CD4-positive, alpha-beta T cell treated with Interleukin-12 subunit alpha and Interleukin-12 subunit beta, for 1 hour (primary cell): ENCODE measurements at regions not wholly inside any gene's neighbourhood (a gene's known extent, or its start where the extent isn't known, plus 50 kb on each side); places are given as distances from the start of the nearest gene placed in this dataset.
A peak's percentile ranks its signal among the peaks of the same experiment; 100 is the strongest.
"Not testable (repeated sequence)": the region's sequence is repeated elsewhere in the genome, so short reads cannot be mapped to it uniquely, and the experiment has no call there.

Source experiments
- DNase-seq: peaks from one replicate; pipeline ENCODE4 v3.0.0-alpha.2; 2020

DNA sequence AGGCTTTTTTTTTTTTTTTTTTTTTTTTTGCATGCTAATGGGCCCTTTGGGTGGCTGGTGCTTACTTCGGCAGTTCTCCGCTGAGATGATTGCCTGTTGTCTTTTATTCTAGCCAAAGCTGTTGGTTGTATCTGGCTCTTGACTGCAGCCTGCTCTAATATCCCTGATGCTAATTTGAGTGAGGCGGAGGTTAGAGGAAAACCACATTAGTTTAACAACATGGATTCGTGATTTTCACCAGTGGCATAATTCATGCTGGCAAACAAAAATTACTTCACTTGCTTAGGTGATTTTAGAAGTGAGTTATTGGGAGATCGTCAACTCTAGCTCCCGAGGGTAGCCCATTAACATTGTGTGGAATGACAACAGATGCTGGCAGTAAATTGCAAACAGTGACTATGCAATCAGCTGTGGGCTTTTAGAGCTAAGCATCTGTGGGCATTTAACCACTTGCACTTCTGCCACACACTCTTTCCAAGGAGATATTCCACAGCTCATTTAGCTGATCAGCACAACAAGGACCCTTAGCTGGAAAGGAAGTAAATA is 97.6 kb upstream of the ZDHHC17 start:
- DNase-seq, result no peak

DNA sequence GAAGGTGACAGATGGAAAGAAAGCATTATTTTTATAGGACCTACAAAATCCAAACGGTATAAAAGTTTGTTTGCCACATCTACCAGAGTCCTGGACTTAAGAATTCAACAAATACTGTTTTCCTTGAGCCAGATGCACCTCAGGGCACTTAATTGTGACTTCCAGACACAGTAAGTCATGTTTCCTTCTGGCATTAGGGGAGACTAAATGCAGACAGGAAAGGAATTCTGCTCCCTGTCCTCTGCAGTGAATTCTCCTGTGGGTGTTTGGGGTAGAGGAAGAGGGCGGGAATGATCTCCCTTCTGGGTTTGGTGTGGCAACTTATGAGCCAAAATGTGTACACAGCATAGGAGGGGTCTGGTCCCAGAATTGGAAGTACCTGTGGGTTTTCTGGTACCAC is 93.9 kb upstream of the ZDHHC17 start:
- no peak for DNase-seq

DNA sequence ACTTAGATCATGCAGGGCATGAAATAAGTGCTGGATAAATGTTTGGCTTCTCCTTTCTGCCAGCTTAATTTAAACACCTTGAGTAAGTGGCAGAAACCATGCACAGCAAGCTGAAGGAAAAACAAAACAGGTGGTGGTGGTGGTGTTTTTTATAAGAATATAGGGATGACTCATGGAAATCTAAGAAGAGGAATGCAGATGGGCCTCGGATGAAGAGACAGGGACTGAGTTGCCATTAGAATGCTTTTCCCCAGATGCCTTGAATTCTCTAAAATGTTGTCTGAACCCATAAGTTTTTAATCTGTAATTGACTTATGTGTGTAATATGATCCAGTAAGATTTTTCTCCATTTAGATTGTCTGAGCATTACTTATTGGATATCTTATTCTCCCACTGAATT is 93.1 kb upstream of the ZDHHC17 start:
- DNase-seq, result no peak

DNA sequence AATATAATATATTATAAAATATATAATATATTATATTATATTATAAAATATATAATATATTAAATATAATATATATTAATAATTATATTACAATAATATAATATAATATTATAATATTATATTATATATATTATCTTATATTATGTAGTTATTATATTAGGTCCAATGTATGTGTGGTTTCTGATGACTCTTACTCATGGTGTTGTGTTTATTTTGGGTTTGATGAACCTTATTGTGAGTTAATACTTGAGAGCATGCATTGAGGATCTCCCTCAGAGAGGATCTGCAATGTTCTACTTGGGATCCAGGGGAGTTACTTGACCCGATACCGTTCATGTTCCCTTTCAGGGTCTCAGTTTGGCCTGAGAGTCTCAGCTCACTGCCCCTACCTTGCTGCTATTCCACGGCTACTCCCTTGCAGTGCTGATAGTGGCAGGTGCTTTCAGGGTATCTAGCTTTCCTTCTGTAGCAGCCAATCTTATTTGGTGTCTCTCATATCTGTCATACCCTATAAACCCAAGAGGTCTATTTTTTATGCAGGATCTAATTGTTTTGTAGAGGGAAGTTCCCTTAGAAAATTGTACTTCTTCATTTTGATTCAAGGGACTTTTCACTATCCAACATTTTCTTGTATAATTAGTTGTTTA is 89.1 kb upstream of the ZDHHC17 start:
- DNase-seq, result no peak

DNA sequence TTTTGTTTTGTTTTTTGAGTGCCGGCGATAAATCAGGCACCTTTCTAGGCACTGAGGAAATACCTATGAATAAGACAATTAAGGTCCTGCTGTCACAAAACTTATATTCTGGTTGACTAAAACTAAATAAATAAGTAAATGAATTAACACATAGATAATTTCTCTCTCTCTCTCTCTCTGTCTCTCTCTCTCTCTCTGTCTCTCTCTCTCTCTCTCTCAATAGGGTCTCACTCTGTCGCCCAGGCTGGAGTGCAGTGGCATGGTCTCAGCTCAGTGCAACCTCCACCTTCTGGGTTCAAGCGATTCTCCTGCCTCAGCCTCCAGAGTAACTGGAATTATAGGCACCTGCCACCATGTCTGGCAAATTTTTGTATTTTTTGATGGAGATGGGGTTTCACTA is 87.7 kb upstream of the ZDHHC17 start:
- not testable (repeated sequence) for DNase-seq

DNA sequence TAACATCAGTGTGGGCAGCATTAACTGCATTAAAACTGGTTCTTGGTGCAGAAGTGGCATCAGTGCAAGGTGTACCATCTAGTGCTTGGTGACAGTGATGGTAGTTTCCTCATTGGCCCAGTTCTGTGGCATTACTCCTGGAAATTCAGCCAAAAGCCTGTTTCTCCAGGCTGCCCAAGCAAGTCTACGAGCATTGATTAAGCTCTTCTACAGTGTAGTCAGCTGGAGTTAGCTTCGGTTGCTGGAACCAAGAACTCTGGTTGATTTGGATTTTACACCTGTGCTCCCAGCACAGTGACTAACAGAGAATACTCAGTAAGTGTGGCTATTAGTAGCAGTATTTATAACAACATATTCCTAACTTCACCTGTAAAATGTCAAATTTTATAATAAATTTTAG is 84.9 kb upstream of the ZDHHC17 start:
- no peak for DNase-seq

DNA sequence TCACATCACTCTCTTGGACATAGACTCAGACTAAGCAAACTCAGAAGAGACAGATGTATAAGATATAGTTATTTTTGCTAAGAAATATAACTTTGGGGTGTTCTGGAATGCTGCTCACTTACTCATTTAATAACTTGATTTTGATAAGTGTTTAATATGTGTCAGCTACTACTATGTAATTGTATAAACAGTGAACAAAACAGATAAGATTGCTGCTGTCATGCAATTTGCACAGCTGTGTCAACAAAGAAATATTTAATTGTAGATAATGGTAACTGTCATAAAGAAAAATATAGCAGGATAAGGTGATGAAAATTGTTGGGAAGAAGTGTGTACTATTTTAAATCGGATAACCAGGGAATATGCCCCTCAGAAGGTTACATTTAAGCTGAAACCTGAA is 84.1 kb upstream of the ZDHHC17 start:
- DNase-seq, result no peak

DNA sequence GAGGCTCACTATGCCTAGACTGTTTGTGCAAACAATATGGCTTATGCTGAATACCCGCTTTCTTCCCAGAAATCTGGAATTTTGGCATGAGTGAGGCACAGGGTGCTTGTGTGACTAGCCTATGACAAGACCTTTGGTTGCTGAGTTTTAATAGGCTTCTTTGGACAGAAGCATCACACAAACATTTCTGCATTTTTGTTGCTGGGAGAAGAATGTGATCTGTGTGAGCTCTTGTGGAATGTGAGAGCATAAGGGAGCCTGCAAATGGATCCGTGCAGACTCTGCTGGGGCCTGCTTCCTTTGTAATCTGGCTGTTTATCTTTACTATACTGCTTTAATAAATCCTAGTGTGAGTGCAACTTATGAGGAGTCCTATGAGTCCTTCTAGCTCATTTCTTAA is 83.0 kb upstream of the ZDHHC17 start:
- no peak for DNase-seq

DNA sequence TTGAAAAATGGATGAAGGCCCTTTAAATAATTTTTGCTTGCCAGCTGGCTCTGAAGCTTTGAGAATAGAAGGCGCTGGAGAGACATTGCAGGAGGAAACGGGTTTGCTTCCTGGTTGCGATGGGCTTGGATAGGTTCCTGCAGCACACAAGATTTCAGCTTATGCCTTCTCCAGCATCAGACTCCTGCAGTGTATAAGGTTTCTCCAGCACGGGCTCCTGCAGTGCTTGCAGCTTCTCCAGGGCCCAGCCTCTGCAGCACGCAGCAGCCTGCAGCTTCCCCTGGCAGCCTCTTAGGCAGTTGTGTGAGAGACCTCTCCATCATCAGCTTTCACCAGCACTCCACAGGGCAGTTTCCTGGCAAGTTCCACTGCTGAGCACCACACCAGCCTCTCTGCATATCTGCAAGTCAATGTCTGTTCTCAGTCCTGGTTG is 78.7 kb upstream of the ZDHHC17 start:
- no peak for DNase-seq

DNA sequence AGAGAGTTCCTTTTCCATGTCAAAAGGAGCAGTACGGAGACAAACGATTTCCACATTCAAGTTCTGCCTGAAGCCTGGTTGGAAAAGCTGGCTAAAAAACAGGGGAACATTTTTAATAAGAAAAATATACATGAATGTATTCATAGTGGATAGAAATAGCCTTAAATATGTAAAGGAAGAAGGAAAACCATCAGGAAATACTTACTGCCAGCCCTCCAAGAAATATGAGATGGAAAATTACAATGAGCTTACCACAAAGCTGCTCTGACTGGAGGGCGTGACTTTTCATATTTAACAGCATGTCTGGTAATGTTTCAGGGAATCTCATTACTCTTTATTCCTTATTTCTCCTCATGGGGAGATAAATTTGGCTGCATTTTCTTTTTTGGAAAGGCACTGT is 75.9 kb upstream of the ZDHHC17 start:
- no peak for DNase-seq

DNA sequence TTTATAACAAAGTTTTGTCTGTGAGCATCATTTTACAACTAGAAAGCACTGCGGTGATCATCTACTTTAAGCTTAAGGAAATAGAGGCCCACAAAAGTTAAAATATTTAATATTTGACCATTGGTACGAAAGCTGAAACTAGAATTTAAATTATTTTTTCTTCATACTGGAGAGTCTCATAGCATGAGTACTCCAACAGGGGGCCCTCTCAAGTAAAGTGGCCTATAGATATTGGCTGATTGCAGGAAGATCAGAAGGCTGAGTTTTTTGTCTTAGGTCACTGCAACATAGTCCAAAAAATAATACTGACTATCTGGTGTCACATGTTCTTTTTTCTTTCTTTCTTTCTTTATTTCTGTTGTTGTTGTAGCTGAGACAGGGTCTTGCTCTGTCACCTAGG is 75.3 kb upstream of the ZDHHC17 start:
- peak; percentile 8 for DNase-seq

DNA sequence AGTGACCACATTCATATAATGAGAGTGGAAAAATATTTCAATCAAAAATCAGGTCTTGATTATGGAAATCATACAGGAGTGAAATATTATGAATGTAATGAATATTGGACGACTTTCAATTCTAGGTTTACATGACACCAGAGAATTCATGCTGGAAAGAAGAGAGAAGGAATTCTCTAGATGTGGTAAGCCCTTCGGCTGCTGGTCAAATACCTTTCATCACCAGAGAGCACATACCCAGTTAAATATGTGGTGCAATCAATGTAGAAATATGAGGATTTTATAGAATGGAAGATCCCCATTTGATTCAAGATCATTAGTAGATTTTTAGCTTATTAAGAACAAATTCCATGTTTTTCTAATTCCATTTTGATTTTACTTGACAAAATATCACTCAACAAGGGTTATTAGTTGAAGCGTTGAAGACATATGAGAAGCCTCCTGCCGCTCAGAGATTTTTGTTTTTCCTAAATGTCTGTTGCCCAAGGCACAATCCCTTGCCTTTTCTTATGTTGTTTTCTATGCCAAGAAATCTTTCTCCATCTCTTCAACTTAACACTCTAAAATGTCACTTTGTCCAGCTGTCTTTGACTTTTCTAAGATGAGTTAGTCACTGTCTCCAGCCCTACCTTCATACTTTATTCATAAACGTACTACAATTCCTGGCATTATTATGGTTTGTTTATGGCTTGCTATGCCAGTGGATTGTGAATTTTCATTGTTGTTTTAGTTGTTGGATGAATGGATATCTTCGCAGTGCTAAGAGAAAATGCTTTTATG is 72.8 kb upstream of the ZDHHC17 start:
- no peak for DNase-seq

DNA sequence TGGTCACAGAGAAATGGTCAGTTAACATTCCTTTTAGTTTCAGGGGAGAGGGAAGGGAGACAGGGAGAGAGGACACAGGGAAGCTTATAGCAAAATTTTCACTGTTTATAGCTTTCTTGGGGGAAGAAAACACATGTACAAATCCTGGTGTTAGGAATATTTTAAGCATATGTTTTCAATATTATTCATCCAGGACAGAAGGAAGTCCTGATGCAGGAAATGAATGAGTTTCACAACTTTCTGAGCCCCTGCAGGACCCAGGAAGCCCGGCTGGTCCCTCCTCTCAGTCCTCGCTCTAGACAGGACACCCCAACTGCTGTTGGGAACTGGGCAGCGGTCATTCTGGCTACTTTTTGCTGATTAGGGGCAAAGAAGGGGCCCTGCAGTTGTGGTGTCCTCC is 71.1 kb upstream of the ZDHHC17 start:
- DNase-seq, result no peak

DNA sequence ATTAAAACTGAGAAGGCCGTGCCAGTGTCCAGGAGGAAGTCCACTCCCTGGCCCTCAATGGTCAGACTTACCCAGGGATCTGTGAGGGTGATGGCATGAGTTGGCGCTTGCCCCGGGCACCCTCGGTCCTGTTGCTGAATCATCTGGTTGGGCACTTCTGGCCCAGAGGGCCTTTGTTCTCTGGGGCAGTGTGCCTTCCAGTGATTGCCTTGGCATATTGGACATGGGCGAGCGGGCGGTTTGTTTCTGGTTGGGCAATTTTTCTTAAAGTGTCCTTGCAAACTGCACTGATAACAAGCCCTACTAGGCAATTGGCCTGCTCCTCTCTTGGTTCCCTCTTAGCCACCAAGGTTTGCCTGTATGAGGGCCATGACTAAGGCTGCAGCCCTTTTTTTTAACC is 69.5 kb upstream of the ZDHHC17 start:
- no peak for DNase-seq

DNA sequence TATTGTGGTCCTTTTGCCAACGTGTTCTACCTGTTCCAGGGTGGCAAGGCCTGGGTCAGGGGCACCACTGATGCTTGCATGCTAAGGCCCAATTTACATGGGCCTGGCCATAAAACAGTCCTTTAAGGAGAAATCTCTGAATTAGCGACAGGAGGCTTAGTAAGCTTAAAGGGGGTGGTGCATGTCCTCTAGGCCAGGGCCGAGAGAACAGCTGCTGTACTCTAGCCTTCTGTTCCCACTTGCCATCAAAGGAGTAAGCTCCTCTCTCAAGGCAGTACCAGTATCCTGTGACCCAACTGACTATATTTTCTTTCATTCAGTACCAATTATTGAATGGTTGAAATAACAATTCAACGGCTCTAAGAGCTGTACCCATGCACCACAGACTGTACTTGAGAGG is 67.7 kb upstream of the ZDHHC17 start:
- no peak for DNase-seq

DNA sequence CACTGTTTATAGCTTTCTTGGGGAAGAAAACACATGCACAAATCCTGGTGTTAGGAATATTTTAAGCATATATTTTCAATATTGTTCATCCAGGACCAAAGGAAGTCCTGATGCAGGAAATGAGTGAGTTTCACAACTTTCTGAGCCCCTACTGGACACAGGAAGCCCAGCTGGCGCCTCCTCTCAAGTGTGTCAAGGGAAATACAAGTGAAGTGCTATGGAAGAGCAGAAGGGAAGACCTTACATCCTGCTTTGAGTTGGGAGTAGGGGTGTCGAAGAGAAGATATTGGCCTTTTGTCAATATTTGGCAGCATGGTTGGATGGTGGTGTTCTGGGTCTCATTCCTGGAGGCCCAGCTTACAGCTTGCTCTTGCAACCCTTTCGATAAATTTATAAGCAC is 66.1 kb upstream of the ZDHHC17 start:
- DNase-seq, result no peak

DNA sequence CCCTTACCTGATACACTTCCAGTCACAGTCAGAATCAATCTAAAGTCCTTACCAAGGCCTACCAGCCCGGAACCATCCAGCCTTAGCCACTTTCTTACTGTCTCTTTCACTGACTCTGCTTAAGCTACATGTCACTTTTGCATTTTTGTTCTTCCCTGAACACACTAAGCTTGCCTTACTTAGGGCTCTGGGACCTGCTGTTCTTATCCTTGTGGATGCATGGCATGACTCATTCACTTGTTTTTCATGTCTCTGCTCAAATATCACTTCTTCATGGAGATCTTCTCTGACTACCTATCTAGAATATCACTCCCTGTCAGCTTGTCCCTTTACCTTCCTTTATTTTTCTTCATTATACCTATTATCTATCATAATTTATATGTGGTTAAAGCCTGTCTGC is 65.6 kb upstream of the ZDHHC17 start:
- DNase-seq, result no peak

DNA sequence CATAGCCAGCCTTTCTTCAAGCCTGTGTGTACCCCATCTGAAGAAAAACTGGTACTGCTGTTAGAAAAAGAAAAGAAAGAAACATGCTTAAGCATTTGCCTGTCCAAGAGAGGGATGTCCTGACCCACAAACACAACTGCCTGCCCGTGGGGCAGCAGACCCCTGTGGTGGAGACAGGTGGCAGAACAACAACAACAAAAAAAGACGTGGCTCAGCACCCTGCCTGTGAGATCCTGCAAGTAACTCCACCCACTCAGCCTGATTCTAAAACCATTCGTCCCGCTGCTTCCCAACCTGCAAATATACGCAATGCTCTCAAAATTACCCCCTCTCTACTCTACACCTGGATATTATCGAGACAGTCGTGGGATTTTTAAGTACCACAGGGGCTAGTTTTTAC is 64.9 kb upstream of the ZDHHC17 start:
- no peak for DNase-seq

DNA sequence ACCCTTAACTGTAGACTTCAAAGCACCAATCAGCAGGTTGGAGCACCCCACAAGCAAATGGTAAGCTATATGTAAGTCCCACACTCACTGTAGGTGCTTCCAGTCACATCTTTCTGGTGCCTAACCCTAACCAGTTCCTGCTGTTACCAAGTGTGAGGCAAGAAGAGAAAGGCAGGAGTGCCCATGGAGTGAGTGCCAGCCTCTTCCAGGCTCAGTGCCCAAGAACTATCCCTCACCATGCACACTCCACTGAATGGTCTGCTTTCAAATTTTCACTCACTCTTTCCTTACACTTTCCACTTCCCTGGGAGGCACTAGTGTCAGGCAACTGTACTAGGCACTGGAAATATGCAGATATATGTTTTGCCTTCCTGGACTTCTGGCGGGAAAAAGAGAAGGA is 62.2 kb upstream of the ZDHHC17 start:
- DNase-seq, result no peak

DNA sequence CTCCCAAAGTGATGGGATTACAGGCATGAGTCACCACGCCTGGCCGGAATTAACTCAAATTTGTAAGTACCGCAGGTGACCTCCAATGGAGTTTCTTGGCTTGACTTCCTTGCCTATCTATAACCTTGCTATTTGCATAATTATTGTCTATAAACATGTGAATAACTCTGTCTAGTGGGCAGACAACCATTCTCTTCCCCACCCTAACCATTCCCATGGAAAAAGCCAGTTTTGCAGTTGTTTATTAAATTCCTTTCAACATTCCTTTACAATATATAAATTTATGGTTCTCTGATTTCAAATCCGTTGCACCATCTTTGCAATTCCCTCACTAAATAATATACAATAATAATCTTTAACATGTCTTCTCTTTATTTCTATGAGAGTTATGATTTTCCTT is 61.0 kb upstream of the ZDHHC17 start:
- DNase-seq, result no peak

DNA sequence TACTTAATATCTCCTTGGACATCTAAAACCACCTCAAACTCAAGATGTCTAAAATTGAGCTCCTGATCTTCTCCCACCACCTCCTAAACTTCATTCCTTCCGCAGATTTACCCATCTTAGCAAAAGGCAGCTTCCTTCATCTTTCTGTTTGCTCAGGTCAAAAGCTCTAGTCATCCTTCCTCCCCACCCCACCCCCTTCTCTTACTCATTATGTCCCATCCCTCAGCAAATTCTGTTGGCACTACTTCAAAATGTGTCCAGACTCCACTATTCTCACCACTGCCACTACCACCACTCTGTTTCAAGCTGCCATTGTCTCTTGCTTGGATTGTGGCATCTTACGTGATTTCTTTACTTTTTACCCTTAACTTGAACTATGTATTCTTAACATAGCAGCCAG is 59.2 kb upstream of the ZDHHC17 start:
- no peak for DNase-seq

DNA sequence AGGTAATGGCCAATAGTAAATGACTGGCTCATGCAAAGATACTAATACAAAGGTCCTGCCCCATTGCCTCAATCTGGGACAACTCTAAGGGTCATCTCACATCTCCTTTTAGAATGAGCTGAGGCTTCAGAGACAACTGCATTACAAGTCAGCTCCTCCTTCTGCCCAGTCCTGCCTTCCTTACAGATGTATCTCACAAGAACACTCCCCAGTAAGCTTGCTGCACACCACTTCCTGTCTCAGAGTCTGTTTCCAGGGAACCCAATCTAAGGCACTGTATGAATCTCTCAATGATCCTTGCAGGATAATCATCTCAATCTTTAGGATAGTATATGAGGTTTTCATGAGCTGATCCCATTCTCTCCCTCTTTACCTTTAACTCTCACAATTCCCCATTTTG is 57.8 kb upstream of the ZDHHC17 start:
- no peak for DNase-seq

DNA sequence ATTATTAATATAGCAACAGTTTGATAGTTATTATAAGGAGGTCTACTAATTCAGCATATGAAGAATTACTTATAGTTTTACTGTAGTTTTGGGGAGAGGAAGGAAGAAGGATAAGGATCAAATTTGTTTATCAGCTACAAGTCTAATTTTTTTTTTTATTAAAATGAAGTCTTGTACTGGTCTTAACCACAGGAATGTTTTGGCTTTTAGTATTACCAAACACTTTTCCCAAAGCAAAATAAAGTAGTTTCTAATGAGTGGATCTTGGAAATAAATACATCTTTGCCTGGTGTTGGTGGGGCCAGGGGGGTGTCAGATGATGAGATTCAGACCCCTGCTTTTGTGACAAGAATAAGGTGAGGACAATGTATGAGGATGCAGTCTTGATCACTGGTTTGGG is 57.2 kb upstream of the ZDHHC17 start:
- no peak for DNase-seq

DNA sequence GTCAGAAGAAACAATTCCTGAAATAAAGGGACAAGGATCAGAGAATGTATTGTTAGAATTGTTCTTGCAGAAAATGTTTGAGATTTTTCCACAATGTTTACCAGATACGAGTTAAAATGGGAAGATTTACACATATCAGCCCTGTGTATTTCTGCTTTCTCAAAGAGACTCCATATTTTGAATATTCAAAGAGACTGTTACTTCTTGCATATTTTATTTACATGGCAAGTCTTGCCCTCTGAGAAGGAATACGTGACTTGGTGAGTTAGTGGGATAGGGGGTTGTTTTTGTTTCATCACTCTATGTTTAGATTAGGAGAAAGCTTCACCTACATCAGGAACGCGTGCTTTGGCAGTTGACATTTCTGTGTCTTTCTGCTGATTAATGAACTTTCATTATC is 56.1 kb upstream of the ZDHHC17 start:
- no peak for DNase-seq

DNA sequence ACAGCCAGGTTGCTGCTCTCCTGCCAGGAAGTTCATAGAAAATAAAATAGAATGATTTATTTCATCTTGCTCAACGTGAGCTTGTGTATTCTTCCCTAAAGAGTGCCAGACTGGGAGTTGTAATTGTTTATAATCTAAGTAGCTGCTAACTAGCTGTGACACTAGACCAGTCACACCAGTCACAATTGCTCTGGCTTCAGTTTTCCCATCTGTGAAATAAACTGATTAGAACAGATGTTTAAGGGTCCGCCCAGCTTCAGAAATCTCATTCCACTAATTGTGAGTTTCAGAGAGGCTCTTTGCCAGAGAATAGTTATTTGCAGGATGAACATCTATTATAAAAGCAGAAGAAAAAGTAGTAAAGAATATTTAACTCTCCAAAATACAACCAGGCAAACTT is 55.6 kb upstream of the ZDHHC17 start:
- DNase-seq, result no peak
